ENCODE measurements at regions not wholly inside any gene's neighbourhood (a gene's known extent, or its start where the extent isn't known, plus 50 kb on each side); places are given as distances from the start of the nearest gene placed in this dataset.
"Not testable (repeated sequence)": the region's sequence is repeated elsewhere in the genome, so short reads cannot be mapped to it uniquely, and the experiment has no call there.

DNA sequence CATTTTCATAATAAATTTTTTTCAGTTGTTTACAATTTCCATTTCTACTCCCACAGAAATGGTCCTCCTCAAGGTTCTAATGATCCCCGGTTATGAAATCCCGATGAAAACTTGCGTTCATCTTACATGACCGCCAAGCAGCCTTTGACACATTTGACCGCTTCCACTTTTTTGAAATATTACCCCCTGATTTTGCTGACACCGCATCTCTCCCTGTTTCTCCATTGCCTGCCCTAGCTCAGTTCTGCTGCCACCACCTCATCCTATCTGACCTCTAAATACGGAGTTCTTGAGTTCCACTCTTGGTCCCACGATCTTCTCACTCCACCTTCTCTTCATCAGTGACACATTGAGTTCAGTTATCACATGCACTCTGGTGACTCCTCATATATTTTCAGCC, 74.1 kb downstream of the SLC35B3 start:
- no peak for DNase-seq

DNA sequence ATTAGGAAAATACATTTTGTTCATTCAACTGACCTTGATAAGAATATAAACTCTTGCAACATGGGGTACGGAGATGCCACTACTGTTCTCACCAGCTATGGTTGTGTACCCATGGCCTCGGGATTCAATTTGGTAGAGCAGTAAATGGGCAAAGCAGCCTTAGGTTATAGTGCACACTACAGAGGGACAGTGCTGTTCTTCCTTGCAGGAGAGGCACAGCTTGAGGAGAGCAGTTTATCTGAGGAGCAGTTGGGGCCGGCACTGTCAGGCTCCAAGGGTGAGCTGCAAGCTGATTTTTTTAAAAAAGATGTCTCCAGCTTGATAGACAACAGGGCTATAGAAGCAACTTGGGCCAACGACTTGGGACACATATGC, 82.4 kb downstream of the SLC35B3 start:
- no peak for DNase-seq

- DNase-seq: no peak
Observed at GRCh38 chr6:8352335-8352965, 82.9 kb downstream of the SLC35B3 start.

DNA sequence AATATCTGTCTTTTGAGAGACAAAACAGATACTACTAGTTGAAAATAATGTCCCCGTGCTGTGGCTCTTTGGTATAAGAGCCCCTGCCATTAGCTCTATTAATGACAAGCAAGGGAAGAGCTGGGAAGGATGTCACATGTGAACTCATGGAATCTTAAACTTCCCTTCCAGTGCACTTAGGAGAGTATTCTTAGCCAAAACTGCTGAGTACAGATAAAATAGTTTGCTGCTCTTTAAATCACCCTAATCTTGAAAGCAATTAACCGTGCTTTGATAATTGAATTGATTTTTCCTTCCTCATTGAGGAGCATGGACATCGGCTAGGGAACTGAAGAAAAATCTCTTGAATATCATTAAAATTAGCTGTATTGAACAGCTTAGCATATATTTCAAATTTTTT, 91.7 kb downstream of the SLC35B3 start:
- no peak for DNase-seq

DNA sequence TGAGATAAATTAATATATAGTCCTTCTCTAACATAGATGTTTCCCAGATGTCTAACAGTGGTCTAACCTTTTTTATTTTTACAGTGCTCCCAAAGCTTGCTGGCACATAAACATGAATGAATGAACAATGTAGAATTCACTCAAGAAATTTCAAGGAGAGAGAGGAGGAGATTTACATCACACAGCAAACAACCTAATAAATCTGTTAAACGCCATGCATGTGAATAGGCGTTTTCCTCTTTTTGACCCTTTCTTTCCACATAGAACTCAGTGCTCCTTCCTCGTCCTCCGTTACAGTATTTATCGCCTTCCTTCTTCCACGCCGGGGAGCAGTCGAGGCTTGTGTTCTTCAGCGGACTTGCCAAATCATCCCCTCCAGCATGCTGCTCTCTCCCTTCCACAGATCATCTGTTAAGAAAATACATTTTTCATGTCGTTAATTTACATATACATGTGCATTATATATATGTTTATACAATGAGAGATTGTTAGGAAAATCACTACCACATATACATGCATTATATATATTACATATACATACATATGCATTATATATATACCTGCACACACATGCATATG, 93.0 kb downstream of the SLC35B3 start:
- no peak for DNase-seq

DNA sequence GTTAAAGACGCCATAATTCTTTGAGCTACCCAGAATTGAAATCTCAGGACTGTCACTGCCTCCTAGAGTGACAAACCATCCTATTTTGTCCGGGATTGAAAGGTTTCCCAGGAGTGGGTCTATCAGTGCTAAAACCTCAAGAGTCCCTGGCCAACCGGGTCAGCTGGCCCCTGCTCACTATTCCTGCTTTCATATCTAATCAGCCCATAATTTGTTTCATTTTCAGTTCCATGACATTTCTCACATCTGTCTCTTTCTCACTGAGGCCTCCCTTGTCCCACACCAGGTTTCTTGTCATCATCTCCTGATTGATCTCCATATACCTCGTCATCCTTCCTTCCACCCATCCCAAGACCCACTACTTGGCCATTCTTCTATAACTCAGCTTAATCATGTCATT, 98.2 kb downstream of the SLC35B3 start:
- DNase-seq: no peak

GRCh38 chr6:8336406-8337057, 98.8 kb downstream of the SLC35B3 start:
- DNase-seq: no peak

DNA sequence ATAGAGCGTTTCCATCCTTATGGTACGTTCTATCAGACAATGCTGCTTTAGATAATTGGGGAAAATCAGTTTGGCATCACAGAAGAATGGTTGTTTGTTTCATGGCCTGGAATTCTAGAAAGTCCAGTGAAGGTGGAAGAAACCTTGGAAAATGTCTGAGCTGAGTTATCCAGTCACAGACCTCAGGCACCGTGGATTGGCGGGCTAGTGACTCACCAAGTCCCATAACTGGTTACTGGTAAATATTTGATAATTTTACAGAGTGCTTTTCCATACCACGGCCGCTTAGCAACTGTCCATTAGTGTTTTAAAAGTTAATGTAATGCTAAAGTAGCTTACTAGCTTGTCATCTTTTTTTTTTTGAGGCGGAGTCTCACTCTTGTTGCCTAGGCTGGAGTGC, 99.4 kb downstream of the SLC35B3 start:
- DNase-seq: no peak

DNA sequence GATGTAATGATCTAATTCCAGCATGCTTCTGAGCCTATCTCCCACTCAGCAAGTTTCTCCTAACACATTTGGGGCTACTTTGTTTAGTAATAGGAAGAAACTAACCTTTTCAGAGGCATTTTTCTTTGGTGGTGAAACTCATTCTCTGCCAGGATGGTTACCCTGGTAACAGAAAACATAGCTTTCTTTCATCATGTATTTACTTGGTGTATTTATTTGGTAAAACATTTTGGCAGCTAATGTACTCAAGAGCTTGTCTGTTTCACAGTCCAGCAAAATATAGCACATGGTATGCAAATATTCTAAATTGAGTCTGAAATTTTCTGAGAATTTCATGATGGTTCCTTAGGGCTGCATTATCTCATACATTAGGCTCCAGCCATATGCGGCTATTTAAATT, 100.0 kb downstream of the SLC35B3 start:
- no peak for DNase-seq

- DNase-seq: no peak
Observed at GRCh38 chr6:8334113-8334512, 101.2 kb downstream of the SLC35B3 start.

- DNase-seq: no peak
Observed at GRCh38 chr6:8329562-8329961, 105.8 kb downstream of the SLC35B3 start.

DNA sequence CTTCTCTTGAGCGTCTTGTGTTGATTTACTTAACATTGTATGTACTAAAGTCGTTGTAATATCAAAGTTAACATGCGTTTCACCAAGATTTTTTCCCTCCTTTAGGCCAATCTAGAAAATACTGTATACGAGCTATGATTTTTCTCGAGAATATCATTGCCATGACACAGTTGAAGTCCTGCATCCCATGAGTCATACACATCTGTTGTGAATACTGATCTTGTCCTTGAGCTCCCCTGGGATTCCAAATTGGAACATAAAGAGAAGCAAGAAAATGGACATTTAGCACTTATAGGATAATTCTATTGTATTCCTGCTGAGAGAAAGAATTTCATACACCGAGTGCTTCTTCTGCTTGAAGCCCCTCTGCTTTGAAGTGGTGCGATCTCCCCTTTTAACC, 109.6 kb downstream of the SLC35B3 start:
- no peak for DNase-seq

- DNase-seq: no peak
Observed at GRCh38 chr6:8322659-8323058, 112.7 kb downstream of the SLC35B3 start.

DNA sequence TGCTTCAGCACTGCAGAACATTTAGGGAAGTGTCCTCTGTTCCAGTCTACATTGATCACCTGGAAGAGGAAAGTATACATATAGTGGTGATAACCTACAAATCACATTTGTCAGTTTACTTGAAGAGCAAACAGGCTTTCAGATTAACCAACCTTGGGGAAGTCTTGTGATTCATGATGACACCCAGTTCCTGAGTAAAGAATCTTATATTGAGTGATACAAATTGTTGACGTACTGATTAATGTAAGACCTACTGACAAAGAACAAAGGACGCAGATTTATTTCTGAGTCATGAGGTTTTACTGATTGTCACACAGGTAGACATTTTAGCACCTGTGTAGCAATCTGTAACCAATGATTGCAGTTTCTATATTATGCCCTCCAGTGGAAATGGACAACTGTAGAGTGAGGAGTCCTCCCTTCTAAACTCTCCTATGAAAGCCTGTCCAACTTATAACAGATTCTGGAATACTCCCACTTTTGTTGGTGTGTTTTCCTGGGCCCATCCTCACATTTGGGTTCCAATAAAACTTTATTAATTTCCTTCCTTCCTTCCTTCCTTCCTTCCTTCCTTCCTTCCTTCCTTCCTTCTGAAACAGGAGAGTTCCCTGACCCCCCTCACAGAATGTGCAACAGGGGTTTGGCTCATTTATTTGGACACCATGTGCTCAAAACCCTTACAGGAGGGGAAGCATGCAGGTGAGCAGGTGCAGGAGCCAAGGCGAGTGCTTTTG, 113.5 kb downstream of the SLC35B3 start:
- no peak for DNase-seq

DNA sequence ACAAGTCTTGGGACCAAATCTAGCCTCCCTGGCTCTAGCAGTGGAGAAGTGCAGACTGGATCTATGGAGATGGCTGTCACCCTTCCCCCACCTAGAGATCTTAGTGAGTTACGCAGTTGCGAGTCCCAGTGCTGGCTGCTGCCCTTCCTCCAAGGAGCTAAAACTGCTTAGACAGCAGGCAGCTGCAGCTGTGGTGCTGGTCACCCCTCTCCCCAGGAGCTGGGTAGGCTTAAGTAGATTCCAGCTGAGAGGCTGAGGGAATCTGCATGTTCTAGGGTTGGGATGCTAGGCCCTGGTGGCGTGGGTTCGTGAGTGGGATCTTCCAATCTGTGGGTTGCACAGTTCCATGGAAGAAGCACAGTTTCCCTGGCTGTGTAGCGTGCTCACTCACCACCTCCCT, 120.2 kb downstream of the SLC35B3 start:
- no peak for DNase-seq

DNA sequence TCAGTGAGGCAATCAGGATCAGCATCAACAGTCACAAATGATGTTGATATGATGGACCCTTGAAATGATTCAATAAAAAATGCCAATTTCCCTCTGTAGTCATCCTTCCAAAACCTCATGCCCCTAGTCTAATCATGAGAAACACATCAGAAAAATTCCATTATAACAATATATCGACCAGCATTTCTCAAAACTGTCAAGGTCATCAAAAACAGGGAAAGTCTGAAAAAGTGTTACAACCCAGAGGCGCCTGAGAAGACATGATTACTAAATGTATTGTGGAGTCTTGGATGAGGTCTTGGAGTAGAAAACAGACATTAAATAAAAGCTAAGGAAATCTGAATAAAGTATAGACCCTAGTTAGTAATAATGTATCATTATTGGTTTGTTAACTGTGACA, 133.8 kb downstream of the SLC35B3 start:
- no peak for DNase-seq

- no peak for DNase-seq
Observed at GRCh38 chr6:8299034-8299433, 136.3 kb downstream of the SLC35B3 start.

- not testable (repeated sequence) for DNase-seq
Observed at GRCh38 chr6:8282946-8283345, 152.4 kb downstream of the SLC35B3 start.

GRCh38 chr6:8282380-8282779, 153.0 kb downstream of the SLC35B3 start:
- DNase-seq: no peak

DNA sequence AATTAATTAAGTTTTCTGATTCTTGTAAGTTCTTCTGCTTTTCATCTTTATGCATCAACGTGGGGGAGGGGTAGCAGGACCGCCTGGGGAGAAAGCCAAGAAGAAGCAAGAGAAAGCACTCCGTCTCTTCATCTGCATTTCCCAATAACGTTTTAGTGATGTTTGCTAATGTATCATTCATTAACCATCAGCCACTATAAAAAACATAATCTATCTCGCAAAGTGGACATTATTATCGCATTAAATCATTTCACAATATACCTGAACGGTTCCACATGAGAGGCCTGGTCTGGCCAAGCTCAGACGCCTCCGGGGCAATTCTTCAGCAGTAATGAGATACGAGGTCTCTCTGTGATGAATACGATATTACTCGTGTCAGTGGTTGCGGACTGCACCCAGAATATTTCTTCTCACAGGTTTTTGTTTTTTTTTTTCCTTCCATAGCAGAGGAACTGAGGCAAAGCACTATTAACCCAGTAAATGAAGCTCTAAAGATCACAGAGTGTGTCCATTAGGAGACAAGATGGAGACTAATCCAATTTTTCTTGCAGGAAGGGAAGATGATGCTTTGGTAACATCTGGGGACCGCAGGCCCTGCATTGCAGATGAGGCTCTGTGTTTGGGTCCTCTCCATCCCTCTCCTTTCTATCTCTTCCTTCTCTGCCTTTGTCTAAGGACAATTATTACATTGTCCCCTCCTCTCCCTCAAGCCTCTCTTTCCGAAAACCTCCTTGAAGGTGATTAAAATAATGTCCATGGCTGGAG, 156.1 kb downstream of the SLC35B3 start:
- no peak for DNase-seq

DNA sequence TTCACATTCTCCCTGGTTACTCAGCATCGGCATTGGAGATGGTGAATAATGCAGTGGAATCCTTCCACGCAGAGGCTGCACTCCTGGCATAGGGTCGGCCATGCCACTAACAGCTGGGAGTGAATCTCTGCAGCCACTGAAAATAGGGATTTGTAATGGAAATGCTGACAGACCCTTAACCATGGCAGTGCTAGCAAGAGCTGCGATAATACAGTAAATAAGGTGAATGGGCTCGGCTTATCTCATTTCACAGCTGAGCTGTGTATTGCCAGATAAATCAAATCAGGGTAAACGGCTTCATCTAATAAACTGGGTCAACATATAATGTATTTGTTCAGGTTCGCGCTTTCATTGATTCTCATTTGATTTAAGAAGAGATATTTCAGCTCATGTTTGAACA, 156.8 kb downstream of the SLC35B3 start:
- DNase-seq: no peak

DNA sequence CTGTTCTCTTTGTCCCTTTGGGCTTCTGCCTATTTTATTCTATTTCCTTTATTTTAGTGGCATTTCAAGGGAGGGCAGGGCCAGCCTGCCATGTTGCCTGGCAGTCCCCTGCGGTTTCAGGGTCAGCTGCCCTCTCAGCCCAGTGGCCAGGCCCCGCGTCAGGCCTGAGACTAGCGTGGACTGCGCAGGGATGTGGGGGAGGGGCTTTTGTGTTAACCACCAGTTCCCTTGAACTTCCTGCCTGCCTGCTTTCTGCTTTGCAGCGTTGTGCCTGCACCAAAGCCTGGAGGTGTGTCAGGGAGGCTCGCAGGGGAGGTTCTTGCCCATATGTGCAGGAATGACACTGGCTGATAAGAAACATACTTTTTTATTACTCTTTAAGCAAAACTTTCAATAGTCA, 157.6 kb downstream of the SLC35B3 start:
- DNase-seq: no peak

GRCh38 chr6:8276148-8276547, 159.2 kb downstream of the SLC35B3 start:
- DNase-seq: no peak
